ENCODE measurements at regions not wholly inside any gene's neighbourhood (a gene's known extent, or its start where the extent isn't known, plus 50 kb on each side); places are given as distances from the start of the nearest gene placed in this dataset.

DNA sequence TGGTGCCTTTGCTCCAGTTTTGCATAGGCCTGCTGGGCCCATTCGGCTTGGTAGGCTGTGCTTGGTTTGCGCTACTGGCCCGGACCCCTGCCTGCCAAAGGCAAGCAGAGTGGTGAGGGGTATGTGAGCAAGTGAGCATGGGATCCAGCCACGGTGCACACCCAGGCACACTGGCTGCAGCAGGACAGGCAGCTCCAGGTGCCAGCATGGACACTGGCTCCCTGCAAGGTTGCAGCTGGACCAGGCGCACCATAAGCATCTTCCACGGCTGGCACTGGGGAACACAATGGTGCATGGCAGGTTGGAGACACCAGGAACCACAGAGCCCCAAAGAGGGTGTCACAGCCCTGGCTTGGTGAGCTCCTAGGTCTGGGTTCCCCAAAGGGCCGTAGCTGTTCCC, 693.5 kb upstream of the PTBP2 start:
- H3K27me3 ChIP-seq (replicated peaks; ENCODE audit: insufficient read depth) = no peaks in the 10 kb centered on the region
- H3K4me1 ChIP-seq (ENCODE audit: insufficient read depth) = no peaks in the 10 kb centered on the region
- H3K9ac ChIP-seq = no peak overlapping the region
- H3K4me2 ChIP-seq (ENCODE audit: unreplicated experiment) = no peak overlapping the region
- in situ Hi-C loops (cut with MboI) = no loop called here
- no peaks in the 10 kb centered on the region for H4K20me1 ChIP-seq (ENCODE audit: insufficient read depth)
- no peak overlapping the region for H3K27ac ChIP-seq
- DNase-seq = no peak
- no peaks in the 10 kb centered on the region for H3K9me2 ChIP-seq (ENCODE audit: insufficient read depth)
- WGBS, 2 experiments (ENCODE audit: low coverage in 1 of 2, low lambda C conversion rate in 2 of 2, missing lambda C conversion rate in 2 of 2) = 64 to 68% methylated on average over 6 to 7 of the region's 7 CpGs
- no peak overlapping the region for H2AFZ ChIP-seq
- H3K9me3 ChIP-seq (ENCODE audit: low read depth) = no peaks in the 10 kb centered on the region
- no peaks in the 10 kb centered on the region for H3F3A ChIP-seq (ENCODE audit: insufficient read depth)
- no peak overlapping the region for H3K4me3 ChIP-seq
- H3K79me2 ChIP-seq (ENCODE audit: insufficient read depth) = no peaks in the 10 kb centered on the region
- TF ChIP-seq EZH2 (IDR thresholded peaks at IDR 0.05; ENCODE audit: insufficient read depth, poor library complexity, severe bottlenecking) (no peak), EZH2phosphoT487 (IDR thresholded peaks at IDR 0.05; ENCODE audit: insufficient read depth, low read depth) (no peak)
- H3K36me3 ChIP-seq (ENCODE audit: low read depth) = no peaks in the 10 kb centered on the region

DNA sequence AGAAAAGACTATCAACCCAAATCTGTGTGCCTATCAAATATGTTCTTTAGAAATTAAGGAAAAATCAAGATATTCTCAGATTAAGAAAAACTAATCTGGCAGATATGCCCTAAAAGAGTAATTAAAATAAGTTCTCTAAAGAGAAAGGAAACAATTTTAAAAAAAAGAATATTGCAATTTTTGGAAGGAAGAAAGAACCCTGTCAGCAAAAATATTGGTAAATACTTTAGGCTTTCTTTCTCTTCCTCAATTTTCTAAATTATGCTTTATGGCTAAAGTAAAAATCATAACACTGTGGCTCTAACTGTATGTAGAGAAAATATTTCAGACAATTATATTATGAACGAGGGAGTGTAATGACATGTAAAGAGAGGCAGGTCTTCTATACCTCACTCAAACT, 691.3 kb upstream of the PTBP2 start:
- Histone ChIP-seq H3K9ac (no peak overlapping the region), H4K20me1 (ENCODE audit: insufficient read depth) (no peaks in the 10 kb centered on the region), H2AFZ (no peak overlapping the region), H3K36me3 (ENCODE audit: low read depth) (no peaks in the 10 kb centered on the region), H3K4me1 (ENCODE audit: insufficient read depth) (no peaks in the 10 kb centered on the region), H3K4me2 (ENCODE audit: unreplicated experiment) (no peak overlapping the region), H3K4me3 (no peak overlapping the region), H3K9me2 (ENCODE audit: insufficient read depth) (no peaks in the 10 kb centered on the region), H3K27me3 (replicated peaks; ENCODE audit: insufficient read depth) (no peaks in the 10 kb centered on the region), H3K27ac (no peak overlapping the region), H3F3A (ENCODE audit: insufficient read depth) (no peaks in the 10 kb centered on the region), H3K79me2 (ENCODE audit: insufficient read depth) (no peaks in the 10 kb centered on the region), H3K9me3 (ENCODE audit: low read depth) (no peaks in the 10 kb centered on the region)
- in situ Hi-C loops (cut with MboI) = no loop called here
- TF ChIP-seq EZH2 (IDR thresholded peaks at IDR 0.05; ENCODE audit: insufficient read depth, poor library complexity, severe bottlenecking) = no peak
- WGBS, 2 experiments (ENCODE audit: low coverage in 1 of 2, low lambda C conversion rate in 2 of 2, missing lambda C conversion rate in 2 of 2) = 60 to 62% methylated on average over 1 of the region's 1 CpG
- DNase-seq = no peak

GRCh38 chr1:96034006-96034405, 687.6 kb upstream of the PTBP2 start:
- Histone ChIP-seq H2AFZ (no peak overlapping the region), H3K27me3 (replicated peaks; ENCODE audit: insufficient read depth) (no peaks in the 10 kb centered on the region), H3K36me3 (ENCODE audit: low read depth) (no peaks in the 10 kb centered on the region), H3K4me2 (ENCODE audit: unreplicated experiment) (no peak overlapping the region), H4K20me1 (ENCODE audit: insufficient read depth) (no peaks in the 10 kb centered on the region), H3K4me1 (ENCODE audit: insufficient read depth) (no peaks in the 10 kb centered on the region), H3K9me2 (ENCODE audit: insufficient read depth) (no peaks in the 10 kb centered on the region), H3K4me3 (no peak overlapping the region), H3F3A (ENCODE audit: insufficient read depth) (no peaks in the 10 kb centered on the region), H3K9ac (no peak overlapping the region), H3K79me2 (ENCODE audit: insufficient read depth) (no peaks in the 10 kb centered on the region), H3K27ac (no peak overlapping the region), H3K9me3 (ENCODE audit: low read depth) (no peaks in the 10 kb centered on the region)
- WGBS, 2 experiments (ENCODE audit: low coverage in 1 of 2, low lambda C conversion rate in 2 of 2, missing lambda C conversion rate in 2 of 2) = 12 to 13% methylated on average over 2 of the region's 2 CpGs
- in situ Hi-C loops (cut with MboI) = no loop called here
- TF ChIP-seq EZH2 (IDR thresholded peaks at IDR 0.05; ENCODE audit: insufficient read depth, poor library complexity, severe bottlenecking) (no peak), EZH2phosphoT487 (IDR thresholded peaks at IDR 0.05; ENCODE audit: insufficient read depth, low read depth) (no peak)
- DNase-seq = no peak

GRCh38 chr1:96036763-96037162, 684.8 kb upstream of the PTBP2 start:
- TF ChIP-seq EZH2phosphoT487 (IDR thresholded peaks at IDR 0.05; ENCODE audit: insufficient read depth, low read depth) = no peak
- Histone ChIP-seq H3K9ac (no peak overlapping the region), H4K20me1 (ENCODE audit: insufficient read depth) (no peaks in the 10 kb centered on the region), H3K4me3 (no peak overlapping the region), H3K4me2 (ENCODE audit: unreplicated experiment) (no peak overlapping the region), H3K79me2 (ENCODE audit: insufficient read depth) (no peaks in the 10 kb centered on the region), H3K36me3 (ENCODE audit: low read depth) (no peaks in the 10 kb centered on the region), H3K9me3 (ENCODE audit: low read depth) (no peaks in the 10 kb centered on the region), H3K27me3 (replicated peaks; ENCODE audit: insufficient read depth) (no peaks in the 10 kb centered on the region), H3K9me2 (ENCODE audit: insufficient read depth) (no peaks in the 10 kb centered on the region), H2AFZ (no peak overlapping the region), H3K27ac (no peak overlapping the region), H3F3A (ENCODE audit: insufficient read depth) (no peaks in the 10 kb centered on the region), H3K4me1 (ENCODE audit: insufficient read depth) (no peaks in the 10 kb centered on the region)
- no peak for DNase-seq
- 40 to 45% methylated on average over 3 of the region's 3 CpGs for WGBS, 2 experiments (ENCODE audit: low coverage in 1 of 2, low lambda C conversion rate in 2 of 2, missing lambda C conversion rate in 2 of 2)
- in situ Hi-C loops (cut with MboI) = no loop called here

- H3K4me2 ChIP-seq (ENCODE audit: unreplicated experiment) = no peak overlapping the region
- no peaks in the 10 kb centered on the region for H3K36me3 ChIP-seq (ENCODE audit: low read depth)
- no peak for TF ChIP-seq EZH2phosphoT487 (IDR thresholded peaks at IDR 0.05; ENCODE audit: insufficient read depth, low read depth)
- TF ChIP-seq EZH2 (IDR thresholded peaks at IDR 0.05; ENCODE audit: insufficient read depth, poor library complexity, severe bottlenecking) = no peak
- H3K4me3 ChIP-seq = no peak overlapping the region
- H3F3A ChIP-seq (ENCODE audit: insufficient read depth) = no peaks in the 10 kb centered on the region
- H4K20me1 ChIP-seq (ENCODE audit: insufficient read depth) = no peaks in the 10 kb centered on the region
- 58 to 65% methylated on average over 1 of the region's 1 CpG for WGBS, 2 experiments (ENCODE audit: low coverage in 1 of 2, low lambda C conversion rate in 2 of 2, missing lambda C conversion rate in 2 of 2)
- H3K4me1 ChIP-seq (ENCODE audit: insufficient read depth) = no peaks in the 10 kb centered on the region
- H3K9me2 ChIP-seq (ENCODE audit: insufficient read depth) = no peaks in the 10 kb centered on the region
- no peaks in the 10 kb centered on the region for H3K79me2 ChIP-seq (ENCODE audit: insufficient read depth)
- H3K27ac ChIP-seq = no peak overlapping the region
- no peaks in the 10 kb centered on the region for H3K9me3 ChIP-seq (ENCODE audit: low read depth)
- H2AFZ ChIP-seq = no peak overlapping the region
- in situ Hi-C loops (cut with MboI) = no loop called here
- H3K27me3 ChIP-seq (replicated peaks; ENCODE audit: insufficient read depth) = no peaks in the 10 kb centered on the region
- no peak for DNase-seq
- H3K9ac ChIP-seq = no peak overlapping the region
These were observed 682.9 kb upstream of the PTBP2 start for GRCh38 chr1:96038636-96039035.
